GM12864 (cell line): ENCODE measurements at regions not wholly inside any gene's neighbourhood (a gene's known extent, or its start where the extent isn't known, plus 50 kb on each side); places are given as distances from the start of the nearest gene placed in this dataset.

Experiments
- DNase-seq: peaks from one replicate; pipeline ENCODE4 v3.0.0-alpha.2; 2011; ENCODE audit warnings: low read depth
- H3K4me3 ChIP-seq: 2 replicates; pipeline ENCODE4 v1.5.1; 2011; ENCODE audit warnings: mild to moderate bottlenecking, low read depth, low read length, control low read depth
- TF ChIP-seq, protein P1 (sequence below): IDR thresholded peaks from 2 replicates; pipeline ENCODE4 v1.5.1; 2011; ENCODE audit warnings: low read depth, mild to moderate bottlenecking, moderate library complexity, low read length, control low read depth, inconsistent platforms; ENCODE audit errors: missing control alignments

DNA sequence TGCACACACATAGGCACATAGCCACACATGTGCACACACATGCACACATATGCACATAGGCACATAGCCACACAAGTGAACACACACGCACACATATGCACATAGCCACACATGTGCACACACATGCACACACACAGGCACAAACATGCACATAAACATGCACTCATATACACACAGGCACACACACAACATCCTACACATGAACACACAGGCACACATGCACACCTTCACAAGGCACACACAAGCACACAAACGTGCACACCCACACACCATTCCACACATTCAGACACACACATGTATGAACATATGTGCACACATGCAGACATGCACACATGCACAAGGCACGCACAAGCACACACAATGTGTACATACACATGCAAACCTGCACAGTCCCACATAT, 484.7 kb downstream of the IRX1 start:
- TF ChIP-seq, protein P1, sequence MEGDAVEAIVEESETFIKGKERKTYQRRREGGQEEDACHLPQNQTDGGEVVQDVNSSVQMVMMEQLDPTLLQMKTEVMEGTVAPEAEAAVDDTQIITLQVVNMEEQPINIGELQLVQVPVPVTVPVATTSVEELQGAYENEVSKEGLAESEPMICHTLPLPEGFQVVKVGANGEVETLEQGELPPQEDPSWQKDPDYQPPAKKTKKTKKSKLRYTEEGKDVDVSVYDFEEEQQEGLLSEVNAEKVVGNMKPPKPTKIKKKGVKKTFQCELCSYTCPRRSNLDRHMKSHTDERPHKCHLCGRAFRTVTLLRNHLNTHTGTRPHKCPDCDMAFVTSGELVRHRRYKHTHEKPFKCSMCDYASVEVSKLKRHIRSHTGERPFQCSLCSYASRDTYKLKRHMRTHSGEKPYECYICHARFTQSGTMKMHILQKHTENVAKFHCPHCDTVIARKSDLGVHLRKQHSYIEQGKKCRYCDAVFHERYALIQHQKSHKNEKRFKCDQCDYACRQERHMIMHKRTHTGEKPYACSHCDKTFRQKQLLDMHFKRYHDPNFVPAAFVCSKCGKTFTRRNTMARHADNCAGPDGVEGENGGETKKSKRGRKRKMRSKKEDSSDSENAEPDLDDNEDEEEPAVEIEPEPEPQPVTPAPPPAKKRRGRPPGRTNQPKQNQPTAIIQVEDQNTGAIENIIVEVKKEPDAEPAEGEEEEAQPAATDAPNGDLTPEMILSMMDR: no peak
- no peak overlapping the region for H3K4me3 ChIP-seq
- no peak for DNase-seq

DNA sequence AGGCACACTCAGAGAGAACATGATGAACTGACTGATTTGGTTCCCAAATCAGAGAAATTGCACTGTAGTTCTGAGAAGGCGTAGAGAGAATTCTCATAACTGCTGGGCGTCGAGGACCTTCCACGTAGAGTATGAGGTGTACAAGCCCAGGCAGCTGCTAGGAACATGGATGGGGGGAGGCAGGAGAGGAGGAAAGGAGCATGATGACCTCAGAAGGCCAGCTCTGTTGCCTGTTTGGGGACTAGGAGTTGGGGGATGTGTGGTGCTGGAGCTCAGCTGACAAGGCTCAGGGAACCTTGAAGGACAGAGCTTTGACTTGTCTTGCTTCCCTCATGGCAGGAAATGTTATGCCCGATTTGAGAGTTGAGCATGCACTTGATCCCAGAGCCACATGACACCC, 485.4 kb downstream of the IRX1 start:
- no peak overlapping the region for H3K4me3 ChIP-seq
- TF ChIP-seq, protein P1: no peak
- no peak for DNase-seq

DNA sequence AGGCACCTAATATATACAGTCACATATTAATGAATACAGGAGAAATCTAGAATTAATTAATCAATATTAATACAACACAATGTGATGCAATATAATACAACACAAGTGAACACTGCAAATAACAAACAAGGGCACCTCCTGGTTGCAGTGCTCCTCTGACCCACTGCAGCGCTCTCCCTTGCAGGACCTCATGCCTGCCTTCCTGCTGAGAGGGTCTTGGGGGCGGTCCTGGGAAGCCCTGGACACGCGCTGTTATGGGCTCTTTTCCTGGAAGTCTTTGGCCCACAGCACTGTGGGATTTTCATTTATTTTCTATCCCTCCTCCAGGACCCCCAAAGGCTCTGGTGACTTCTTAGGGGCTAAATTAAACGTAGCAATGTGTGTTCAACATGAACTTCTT, 485.8 kb downstream of the IRX1 start:
- TF ChIP-seq, protein P1: no peak

DNA sequence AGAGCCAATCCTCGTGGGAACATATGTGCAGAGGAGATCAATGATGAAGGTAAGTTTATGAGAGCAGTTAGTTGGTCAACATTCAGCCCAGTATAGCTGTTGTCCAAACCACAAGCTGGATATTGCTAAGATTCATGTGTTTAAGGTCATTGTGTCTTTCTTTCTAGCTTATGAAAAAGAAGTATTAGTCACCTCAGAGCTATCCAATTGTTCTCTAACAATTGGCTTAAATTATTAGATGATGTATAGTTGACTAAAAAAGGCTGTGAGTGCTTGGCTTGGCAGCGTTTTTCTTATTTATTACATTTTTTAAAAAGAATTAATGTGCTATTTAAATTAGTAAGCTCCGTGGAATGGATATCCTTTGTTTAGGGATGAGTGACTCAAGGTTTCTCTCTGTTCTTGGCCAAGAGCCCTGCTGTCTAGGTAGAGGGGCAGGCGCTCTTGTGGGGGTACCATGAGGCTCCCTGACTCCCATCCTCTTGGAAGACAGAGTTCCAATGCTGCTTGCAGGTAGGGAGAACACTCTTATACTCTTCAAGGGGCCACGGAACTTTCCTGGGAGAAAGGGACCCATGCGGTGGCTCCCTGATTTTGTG, 487.4 kb downstream of the IRX1 start:
- no peak for DNase-seq
- no peak overlapping the region for H3K4me3 ChIP-seq
- TF ChIP-seq, protein P1: no peak

More for the DNA sequence above, 485.8 kb downstream of the IRX1 start:
- no peak for DNase-seq
- no peak overlapping the region for H3K4me3 ChIP-seq

DNA sequence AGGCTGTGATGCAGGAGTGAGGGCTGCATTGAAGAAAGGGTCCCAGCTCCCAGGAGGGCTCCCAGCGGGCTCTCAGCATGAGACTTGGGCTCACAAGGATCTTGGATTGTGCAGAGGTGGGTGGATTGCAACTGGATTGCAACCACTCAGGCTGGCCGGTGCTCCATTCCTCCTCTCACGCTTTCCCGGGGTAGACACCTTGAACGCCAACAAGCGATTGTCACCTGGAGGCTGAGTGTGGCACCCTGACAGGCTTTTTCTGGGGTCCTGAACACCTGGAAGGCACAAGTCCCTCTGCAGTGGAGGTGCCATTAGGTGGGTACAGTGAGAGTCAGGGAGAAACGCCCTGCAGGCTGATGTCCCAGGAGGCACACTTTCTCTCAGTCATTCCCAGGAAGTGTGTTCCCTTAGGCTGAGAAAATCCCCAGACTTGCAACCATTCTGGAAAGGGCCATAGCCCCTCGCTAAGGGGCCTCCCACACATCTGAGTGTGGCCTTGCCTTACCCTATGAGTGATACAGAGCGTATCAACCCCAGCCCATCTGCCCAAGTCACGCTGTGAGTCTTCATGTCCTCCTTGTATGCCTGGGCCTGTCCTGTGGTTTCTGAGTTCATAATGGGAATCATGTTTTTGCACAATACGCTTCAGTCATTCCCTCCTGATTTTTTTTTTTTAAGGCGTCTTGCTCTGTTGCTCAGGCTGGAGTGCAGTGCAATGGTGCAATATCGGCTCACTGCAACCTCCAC, 488.1 kb downstream of the IRX1 start:
- TF ChIP-seq, protein P1: no peak
- no peak overlapping the region for H3K4me3 ChIP-seq
- no peak for DNase-seq

DNA sequence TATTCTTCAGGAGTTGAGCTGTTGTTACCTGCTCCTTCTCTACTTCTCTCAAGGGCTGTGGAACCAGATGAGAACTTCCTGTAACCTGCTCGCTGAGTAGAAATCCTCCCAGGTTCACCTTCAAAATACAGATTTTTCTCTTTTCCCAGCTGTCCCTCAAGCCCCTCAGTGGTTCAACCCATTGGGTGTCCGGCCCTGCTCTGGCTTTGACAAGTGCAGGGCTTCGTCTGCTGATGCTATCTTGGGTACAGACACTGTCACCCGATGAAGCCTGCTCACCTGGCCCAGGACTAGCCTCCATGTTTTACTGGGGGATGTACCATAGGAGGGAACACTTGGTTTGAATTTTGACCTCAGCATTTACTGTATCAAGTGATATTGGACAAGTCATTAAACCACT, 490.4 kb downstream of the IRX1 start:
- no peak overlapping the region for H3K4me3 ChIP-seq
- DNase-seq: no peak
- TF ChIP-seq, protein P1: no peak

DNA sequence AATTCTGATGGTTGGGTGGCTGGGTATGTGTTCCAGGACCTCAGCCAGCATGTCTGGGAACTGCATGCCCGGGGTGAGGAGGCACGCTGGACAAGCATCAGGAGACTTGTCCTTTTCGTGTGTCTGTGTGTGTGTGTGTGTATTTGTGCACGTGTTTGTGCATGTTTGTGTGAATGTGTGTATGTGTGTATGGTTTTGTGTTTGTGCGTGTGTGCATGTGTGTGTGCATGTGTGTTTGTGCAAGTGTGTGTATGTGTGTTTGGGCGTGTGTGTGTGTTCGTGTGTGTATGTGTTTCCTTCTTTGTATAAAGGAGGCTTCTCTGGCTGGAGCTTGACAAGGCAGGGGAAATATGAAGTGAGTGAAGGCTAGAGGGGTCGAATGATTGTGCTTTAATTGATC, 491.5 kb downstream of the IRX1 start:
- DNase-seq: no peak
- TF ChIP-seq, protein P1: no peak
- no peak overlapping the region for H3K4me3 ChIP-seq
